GM19328 (cell line): ENCODE measurements at regions not wholly inside any gene's neighbourhood (a gene's known extent, or its start where the extent isn't known, plus 50 kb on each side); places are given as distances from the start of the nearest gene placed in this dataset.

Experiments
- ATAC-seq: cut with Tn5 transposase; IDR thresholded peaks from one replicate; pipeline ENCODE4 v1.9.1; 2021; ENCODE audit warnings: mild to moderate bottlenecking, moderate library complexity; ENCODE audit not compliant: unreplicated experiment

DNA sequence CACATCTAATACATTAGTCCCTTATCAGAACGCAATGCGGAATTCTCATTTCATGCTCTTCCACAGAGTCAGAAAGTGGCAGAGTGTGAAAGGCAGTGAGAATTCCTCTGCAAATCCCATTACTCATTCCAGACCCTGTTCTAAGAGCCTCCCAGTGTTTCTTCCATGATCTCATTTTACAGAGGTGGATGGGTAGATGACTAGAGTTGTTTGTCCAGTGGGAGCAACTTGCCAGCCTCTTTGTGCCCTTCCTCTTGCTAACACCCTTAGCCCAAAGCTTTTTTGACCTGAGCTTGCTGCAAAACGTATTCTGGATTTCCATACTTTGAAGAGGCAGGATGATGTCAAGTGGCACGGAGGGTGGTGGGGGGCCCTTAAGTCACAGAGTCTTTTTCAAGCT is 467.7 kb upstream of the RGPD4 start:
- ATAC-seq = no peak

GRCh38 chr2:107361751-107362381 is 464.8 kb upstream of the RGPD4 start:
- ATAC-seq = no peak

DNA sequence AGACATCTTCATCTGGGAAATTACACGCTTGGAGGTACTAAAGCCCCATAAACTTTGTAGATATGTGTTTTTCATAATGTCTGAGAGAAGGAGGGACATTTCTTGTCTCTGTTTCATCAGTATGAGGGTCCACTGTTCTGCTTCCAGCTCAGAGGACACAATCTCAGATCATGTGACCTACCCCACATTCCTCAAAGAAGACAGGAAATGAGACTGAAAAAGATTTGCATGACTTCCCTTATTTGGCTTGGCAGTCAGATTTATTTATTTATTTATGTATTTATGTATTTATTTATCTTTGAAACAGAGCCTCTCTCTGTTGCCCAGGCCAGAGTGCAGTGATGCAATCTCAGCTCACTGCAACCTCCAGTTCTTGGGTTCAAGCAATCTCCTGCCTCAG is 463.7 kb upstream of the RGPD4 start:
- ATAC-seq = no peak

GRCh38 chr2:107363806-107364205 is 462.9 kb upstream of the RGPD4 start:
- no peak for ATAC-seq

DNA sequence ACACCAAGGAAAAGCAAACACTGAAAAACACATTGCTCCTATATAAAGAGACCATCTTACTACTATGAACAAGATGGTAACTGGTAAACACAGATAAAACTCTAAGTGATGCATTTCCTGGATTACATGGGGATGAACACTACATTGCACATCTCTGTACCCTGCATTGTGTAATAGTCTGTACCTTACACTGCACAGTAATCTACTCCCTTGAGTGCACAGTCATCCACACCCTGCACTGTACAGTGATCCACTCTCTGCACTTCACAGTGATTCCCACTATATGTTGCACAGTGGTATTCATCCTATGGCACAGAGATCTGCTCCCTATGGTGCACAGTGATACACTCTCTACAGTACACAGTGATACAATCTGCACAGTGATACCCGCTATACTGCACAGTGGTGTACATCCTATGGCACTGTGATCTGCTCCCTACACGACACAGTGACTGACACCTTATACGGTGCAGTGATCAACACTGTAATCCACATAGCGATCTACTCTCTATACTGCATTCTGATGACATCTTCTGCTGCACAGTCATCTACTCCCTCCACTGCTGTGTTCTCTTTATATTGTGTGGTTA is 462.2 kb upstream of the RGPD4 start:
- ATAC-seq = no peak

DNA sequence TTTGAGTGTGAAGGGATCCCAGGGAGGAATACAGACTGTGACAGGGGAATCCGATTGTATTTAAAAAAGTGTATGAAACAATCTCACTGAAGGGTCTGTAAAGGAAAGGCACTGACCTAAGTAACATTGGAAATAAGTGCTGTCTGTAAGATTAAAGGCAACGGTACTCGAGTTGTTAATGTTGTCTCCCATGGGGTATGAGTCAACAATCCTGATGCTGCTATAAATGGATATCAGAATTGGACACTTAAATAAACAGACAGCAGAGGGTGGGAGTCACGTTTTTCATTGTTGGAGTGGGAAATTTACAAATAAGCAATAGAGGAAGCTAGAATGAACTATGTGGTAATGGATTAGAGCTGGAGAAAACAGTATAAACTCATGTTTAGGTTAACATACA is 452.4 kb upstream of the RGPD4 start:
- ATAC-seq = no peak

GRCh38 chr2:107376909-107377308 is 449.8 kb upstream of the RGPD4 start:
- no peak for ATAC-seq

- no peak for ATAC-seq
Measured at GRCh38 chr2:107380912-107381311, 445.8 kb upstream of the RGPD4 start.

- no peak for ATAC-seq
Measured at GRCh38 chr2:107383691-107384090, 443.0 kb upstream of the RGPD4 start.

- no peak for ATAC-seq
Measured at GRCh38 chr2:107384422-107384821, 442.3 kb upstream of the RGPD4 start.

GRCh38 chr2:107385921-107386320 is 440.8 kb upstream of the RGPD4 start:
- no peak for ATAC-seq

DNA sequence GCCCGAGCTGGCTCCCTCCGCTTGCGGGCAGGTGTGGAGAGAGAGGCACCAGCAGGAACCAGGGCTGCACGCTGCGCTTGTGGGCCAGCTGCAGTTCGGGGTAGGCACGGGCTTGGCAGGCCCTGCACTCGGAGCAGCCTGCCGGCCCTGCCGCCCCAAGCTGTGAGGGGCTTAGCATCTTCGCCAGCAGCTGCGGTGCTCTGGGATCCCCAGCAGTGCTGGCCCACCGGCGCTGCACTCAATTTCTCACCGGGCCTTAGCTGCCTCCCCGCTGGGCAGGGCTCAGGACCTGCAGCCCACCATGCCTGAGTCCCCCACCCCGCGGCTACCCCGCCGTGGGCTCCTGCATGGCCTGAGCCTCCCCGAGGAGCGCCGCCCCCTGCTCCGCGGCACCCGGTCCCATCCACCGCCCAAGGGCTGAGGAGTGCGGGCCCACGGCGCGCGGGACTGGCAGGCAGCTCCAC is 434.4 kb upstream of the RGPD4 start:
- no peak for ATAC-seq

GRCh38 chr2:107393516-107393915 is 433.2 kb upstream of the RGPD4 start:
- ATAC-seq = no peak

DNA sequence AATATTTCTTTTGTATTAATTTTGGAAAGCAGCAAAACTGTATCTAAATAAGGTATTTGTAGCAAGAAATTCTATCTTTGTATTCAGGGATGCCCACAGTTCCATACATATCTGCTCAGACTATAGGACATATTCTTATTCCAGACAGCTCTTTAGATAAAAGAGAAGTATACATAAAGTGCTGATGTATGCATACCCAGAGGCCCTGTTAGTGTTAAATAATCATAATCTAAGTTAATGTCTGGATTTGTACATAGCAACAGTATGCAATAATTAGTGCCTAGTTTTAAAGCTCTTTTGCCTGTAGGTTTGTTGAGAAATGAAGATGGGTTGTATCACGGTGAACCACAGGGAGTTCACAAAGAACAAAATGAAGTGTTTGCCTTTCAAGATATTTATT is 428.0 kb upstream of the RGPD4 start:
- ATAC-seq = no peak

- ATAC-seq = no peak
Measured at GRCh38 chr2:107402330-107402729, 424.4 kb upstream of the RGPD4 start.

DNA sequence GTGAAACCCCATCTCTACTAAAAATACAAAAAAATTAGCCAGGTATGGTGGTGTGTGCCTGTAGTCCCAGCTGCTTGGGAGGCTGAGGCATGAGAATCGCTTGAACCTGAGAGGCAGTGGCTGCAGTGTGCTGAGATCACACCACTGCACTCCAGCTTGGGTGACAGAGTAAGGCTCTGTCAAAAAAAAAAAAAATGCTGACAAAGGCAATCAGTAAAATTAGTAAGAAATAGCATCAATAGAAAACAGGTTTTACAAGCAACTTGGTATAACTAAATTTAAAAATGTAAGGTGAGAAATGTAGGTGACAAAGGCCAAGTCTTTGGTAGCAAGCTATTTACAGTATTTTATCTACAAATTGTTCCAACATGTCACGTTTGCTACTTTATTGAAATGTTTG is 421.4 kb upstream of the RGPD4 start:
- no peak for ATAC-seq

- ATAC-seq = no peak
Measured at GRCh38 chr2:107407017-107407416, 419.7 kb upstream of the RGPD4 start.

GRCh38 chr2:107407974-107408373 is 418.7 kb upstream of the RGPD4 start:
- no peak for ATAC-seq

GRCh38 chr2:107411267-107411666 is 415.4 kb upstream of the RGPD4 start:
- no peak for ATAC-seq

GRCh38 chr2:107412209-107412904 is 414.3 kb upstream of the RGPD4 start:
- ATAC-seq = no peak

DNA sequence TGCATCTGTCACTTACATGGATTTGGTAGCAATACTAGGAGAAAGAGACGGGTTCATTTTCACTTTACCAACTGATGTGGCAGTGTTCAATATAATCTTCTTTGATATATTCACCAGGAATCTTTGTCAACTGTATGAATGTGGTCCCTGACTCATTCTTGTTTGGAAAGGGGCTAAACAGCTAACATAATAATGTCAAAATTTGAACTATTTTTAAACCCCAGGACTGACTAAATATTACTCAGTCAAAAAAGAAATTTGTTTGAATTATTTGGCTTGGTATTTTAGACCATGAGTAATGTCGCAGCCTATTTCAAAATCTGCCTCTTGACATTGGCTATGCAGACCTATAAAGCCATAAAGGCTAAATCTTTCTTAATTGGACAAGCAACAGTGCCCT is 413.7 kb upstream of the RGPD4 start:
- no peak for ATAC-seq

GRCh38 chr2:107414376-107414775 is 412.3 kb upstream of the RGPD4 start:
- ATAC-seq = no peak
